Keratinocyte (primary cell): ENCODE measurements at regions not wholly inside any gene's neighbourhood (a gene's known extent, or its start where the extent isn't known, plus 50 kb on each side); places are given as distances from the start of the nearest gene placed in this dataset.

ENCODE experiments used
- CTCF ChIP-seq, 3 experiments: IDR thresholded peaks in 1 of 3; conservative IDR thresholded peaks in 1 of 3; optimal IDR thresholded peaks in 1 of 3; 2 replicates in 2 of 3; 3 replicates in 1 of 3; pipeline versions ENCODE3 to v1.5.1; 2011; ENCODE audit warnings: low read length in 3 of 3, mild to moderate bottlenecking in 3 of 3, moderate library complexity in 2 of 3, control low read depth in 1 of 3, inconsistent platforms in 1 of 3; ENCODE audit not compliant: insufficient read depth in 2 of 3; ENCODE audit errors: extremely low read depth in 1 of 3
- EZH2 ChIP-seq: IDR thresholded peaks from one replicate; pipeline ENCODE4 v1.6.1; 2012; ENCODE audit warnings: inconsistent platforms, mild to moderate bottlenecking, low read length, moderate library complexity

GRCh38 chr14:44404599-44404998 lies 102.5 kb downstream of the FSCB start:
- TF ChIP-seq CTCF (optimal IDR thresholded peaks at IDR 0.05 in 1 of 3, IDR thresholded peaks at IDR 0.05 in 1 of 3, conservative IDR thresholded peaks at IDR 0.05 in 1 of 3; ENCODE audit: extremely low read depth in 1 of 3, insufficient read depth in 2 of 3, low read length in 3 of 3), result no peak
- no peak for TF ChIP-seq EZH2
